ENCODE measurements at regions not wholly inside any gene's neighbourhood (a gene's known extent, or its start where the extent isn't known, plus 50 kb on each side); places are given as distances from the start of the nearest gene placed in this dataset.

DNA sequence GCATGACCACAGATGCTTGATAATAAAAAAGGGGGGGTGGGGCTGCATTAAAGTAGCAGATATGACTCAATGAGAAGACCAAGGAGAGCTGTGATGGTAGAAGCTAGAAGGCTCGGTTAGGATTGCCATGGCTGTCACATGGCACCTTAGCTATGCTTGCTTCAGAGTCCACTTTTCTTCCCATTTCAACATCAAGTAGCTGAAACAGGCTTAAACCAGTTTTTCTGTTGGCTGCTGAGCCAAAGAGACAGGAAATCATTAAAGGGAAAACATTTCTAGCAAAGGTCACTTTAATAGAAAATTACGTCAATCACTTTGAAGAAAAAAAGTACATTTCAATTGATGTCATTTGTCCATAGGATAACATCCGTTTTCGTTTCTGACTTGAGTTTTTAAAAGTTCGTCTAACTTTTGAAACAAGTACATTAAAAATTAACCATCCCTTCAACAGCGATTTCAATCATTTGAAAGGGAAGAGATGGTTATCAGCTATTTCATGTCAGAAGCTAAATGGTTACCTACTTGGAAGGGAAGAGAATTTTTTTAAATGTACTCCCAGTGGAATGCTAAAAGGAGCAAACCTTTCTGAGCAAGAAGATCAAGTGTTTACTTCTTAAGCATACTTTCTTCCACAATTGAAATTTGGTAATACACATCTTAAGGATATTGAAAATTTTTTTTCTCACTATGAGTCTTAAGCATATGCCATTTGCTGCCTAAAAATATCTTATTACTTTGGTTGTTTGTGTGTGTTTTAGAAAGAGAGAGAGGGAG lies 488.1 kb upstream of the PRMT6 start:
- H3K4me1 ChIP-seq, result no peaks in the 10 kb centered on the region
- DNase-seq (ENCODE audit: extremely low spot score in 2 of 2), result no peak
- H3K4me3 ChIP-seq, result no peak overlapping the region
- no peaks in the 10 kb centered on the region for H3K27me3 ChIP-seq
- no peaks in the 10 kb centered on the region for H3K36me3 ChIP-seq
- no peak overlapping the region for H3K27ac ChIP-seq
- H3K9me3 ChIP-seq, result no peaks in the 10 kb centered on the region
- TF ChIP-seq, protein P1, sequence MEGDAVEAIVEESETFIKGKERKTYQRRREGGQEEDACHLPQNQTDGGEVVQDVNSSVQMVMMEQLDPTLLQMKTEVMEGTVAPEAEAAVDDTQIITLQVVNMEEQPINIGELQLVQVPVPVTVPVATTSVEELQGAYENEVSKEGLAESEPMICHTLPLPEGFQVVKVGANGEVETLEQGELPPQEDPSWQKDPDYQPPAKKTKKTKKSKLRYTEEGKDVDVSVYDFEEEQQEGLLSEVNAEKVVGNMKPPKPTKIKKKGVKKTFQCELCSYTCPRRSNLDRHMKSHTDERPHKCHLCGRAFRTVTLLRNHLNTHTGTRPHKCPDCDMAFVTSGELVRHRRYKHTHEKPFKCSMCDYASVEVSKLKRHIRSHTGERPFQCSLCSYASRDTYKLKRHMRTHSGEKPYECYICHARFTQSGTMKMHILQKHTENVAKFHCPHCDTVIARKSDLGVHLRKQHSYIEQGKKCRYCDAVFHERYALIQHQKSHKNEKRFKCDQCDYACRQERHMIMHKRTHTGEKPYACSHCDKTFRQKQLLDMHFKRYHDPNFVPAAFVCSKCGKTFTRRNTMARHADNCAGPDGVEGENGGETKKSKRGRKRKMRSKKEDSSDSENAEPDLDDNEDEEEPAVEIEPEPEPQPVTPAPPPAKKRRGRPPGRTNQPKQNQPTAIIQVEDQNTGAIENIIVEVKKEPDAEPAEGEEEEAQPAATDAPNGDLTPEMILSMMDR (IDR thresholded peaks at IDR 0.05), result no peak
- TF ChIP-seq POLR2AphosphoS5 (IDR thresholded peaks at IDR 0.05; ENCODE audit: insufficient read depth in 1 of 2, low read depth in 1 of 2) (no peak), POLR2A (IDR thresholded peaks at IDR 0.05) (no peak)
- intact Hi-C loops (cut with DNase I), result no loop called here

DNA sequence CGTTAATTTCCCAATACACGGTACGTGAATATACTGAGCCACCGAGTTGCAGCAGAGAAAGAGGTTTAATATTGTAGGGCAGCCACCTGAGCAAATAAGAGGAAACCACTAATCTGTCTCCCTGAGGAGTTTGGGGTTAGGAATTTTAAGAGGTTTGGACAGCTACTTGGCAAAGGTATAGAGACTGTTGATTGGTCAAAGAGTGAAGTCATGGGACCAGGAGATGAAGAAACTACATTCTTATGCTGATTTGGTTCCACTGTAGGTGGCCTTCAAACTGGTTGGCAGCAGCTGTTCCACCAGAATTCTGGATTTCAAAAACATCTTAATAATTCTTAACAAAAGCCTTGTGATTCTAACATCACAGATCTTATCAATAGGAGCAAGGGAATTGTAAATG lies 485.4 kb upstream of the PRMT6 start:
- Histone ChIP-seq H3K36me3 (no peaks in the 10 kb centered on the region), H3K9me3 (no peaks in the 10 kb centered on the region), H3K27me3 (no peaks in the 10 kb centered on the region), H3K4me1 (no peaks in the 10 kb centered on the region), H3K4me3 (no peak overlapping the region), H3K27ac (no peak overlapping the region)
- intact Hi-C loops (cut with DNase I), result no loop called here
- DNase-seq (ENCODE audit: extremely low spot score in 2 of 2), result no peak
- TF ChIP-seq, protein P1 (IDR thresholded peaks at IDR 0.05), result no peak
- TF ChIP-seq POLR2AphosphoS5 (IDR thresholded peaks at IDR 0.05; ENCODE audit: insufficient read depth in 1 of 2, low read depth in 1 of 2) (no peak), POLR2A (IDR thresholded peaks at IDR 0.05) (no peak)

DNA sequence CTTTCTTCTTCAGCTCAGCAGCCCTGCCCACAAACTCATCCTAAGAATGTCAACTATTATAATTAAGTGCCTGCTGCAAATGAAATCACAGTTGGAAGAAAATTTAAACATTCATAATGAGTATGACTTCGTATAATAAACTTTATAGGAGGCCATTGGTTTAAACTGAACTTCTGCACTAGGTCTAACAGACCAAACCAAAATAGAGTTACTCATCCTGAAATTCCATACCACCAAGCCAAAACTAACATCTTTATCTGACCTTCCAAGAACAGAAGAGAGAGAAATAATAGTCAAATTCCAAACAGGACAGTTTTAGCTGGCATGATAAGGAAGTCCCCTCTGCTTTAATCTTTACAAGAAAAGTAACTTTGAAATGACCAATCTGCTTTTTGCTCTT lies 472.4 kb upstream of the PRMT6 start:
- no peaks in the 10 kb centered on the region for H3K27me3 ChIP-seq
- no peaks in the 10 kb centered on the region for H3K36me3 ChIP-seq
- no peak for DNase-seq (ENCODE audit: extremely low spot score in 2 of 2)
- no peak overlapping the region for H3K4me3 ChIP-seq
- no peak overlapping the region for H3K27ac ChIP-seq
- TF ChIP-seq, protein P1 (IDR thresholded peaks at IDR 0.05), result no peak
- no peak for TF ChIP-seq POLR2A (IDR thresholded peaks at IDR 0.05)
- TF ChIP-seq POLR2AphosphoS5 (IDR thresholded peaks at IDR 0.05; ENCODE audit: insufficient read depth in 1 of 2, low read depth in 1 of 2), result no peak
- intact Hi-C loops (cut with DNase I), result no loop called here
- H3K9me3 ChIP-seq, result no peaks in the 10 kb centered on the region
- H3K4me1 ChIP-seq, result no peaks in the 10 kb centered on the region

DNA sequence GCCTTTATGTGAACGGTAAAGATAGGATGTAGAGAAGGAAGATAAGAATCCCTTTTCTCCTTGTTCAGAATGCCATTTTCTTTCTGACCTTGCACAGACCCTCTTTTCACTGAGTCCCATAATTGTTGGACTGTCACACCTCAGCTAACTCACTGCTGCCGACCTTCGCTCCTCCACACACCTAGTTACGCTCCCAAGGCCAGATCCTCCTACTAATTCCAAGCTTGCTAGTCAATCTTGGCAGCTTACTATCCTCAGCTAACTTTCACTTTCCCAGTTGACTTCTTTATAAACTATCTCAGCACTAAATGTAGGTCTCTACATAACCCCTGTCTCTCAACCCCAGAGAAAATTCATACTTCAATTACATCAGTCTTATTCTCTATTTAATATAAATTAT lies 471.8 kb upstream of the PRMT6 start:
- H3K4me3 ChIP-seq, result no peak overlapping the region
- H3K4me1 ChIP-seq, result no peaks in the 10 kb centered on the region
- H3K27me3 ChIP-seq, result no peaks in the 10 kb centered on the region
- TF ChIP-seq POLR2AphosphoS5 (IDR thresholded peaks at IDR 0.05; ENCODE audit: insufficient read depth in 1 of 2, low read depth in 1 of 2) (no peak), POLR2A (IDR thresholded peaks at IDR 0.05) (no peak)
- TF ChIP-seq, protein P1 (IDR thresholded peaks at IDR 0.05), result no peak
- H3K9me3 ChIP-seq, result no peaks in the 10 kb centered on the region
- no peak overlapping the region for H3K27ac ChIP-seq
- no peaks in the 10 kb centered on the region for H3K36me3 ChIP-seq
- intact Hi-C loops (cut with DNase I), result no loop called here
- DNase-seq (ENCODE audit: extremely low spot score in 2 of 2), result no peak

DNA sequence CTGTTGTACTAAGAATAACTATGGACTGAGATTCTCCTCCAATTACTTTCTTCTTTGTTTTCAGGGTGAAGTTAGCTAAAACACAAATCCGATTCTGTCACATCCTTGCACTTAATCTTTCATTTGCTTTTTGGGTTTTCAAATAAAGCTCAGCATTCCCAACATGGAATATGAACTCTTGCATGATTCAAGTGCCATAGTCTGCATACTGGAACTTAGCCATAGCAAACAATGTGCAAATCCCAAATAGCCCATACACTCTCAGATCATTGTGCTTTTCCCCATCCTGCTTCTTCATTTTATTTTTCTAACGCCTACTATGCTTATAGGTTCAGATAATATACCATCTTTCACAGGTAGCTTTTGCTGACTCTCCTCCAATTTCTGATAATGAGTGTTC lies 455.8 kb upstream of the PRMT6 start:
- no peaks in the 10 kb centered on the region for H3K4me1 ChIP-seq
- intact Hi-C loops (cut with DNase I), result no loop called here
- H3K27ac ChIP-seq, result no peak overlapping the region
- H3K4me3 ChIP-seq, result no peak overlapping the region
- no peak for DNase-seq (ENCODE audit: extremely low spot score in 2 of 2)
- TF ChIP-seq POLR2AphosphoS5 (IDR thresholded peaks at IDR 0.05; ENCODE audit: insufficient read depth in 1 of 2, low read depth in 1 of 2), result no peak
- TF ChIP-seq POLR2A (IDR thresholded peaks at IDR 0.05), result no peak
- TF ChIP-seq, protein P1 (IDR thresholded peaks at IDR 0.05), result no peak
- H3K27me3 ChIP-seq, result no peaks in the 10 kb centered on the region
- no peaks in the 10 kb centered on the region for H3K9me3 ChIP-seq
- no peaks in the 10 kb centered on the region for H3K36me3 ChIP-seq
